HepG2 (cell line): ENCODE measurements at regions not wholly inside any gene's neighbourhood (a gene's known extent, or its start where the extent isn't known, plus 50 kb on each side); places are given as distances from the start of the nearest gene placed in this dataset.

Experiments used
- ATAC-seq: fragments of 200-7000 bp; cut with Tn5 transposase; 3 replicates; pipeline ENCODE4 v1.9.1; 2020; ENCODE audit warnings: mild to moderate bottlenecking, moderate library complexity
- BruUV-seq: library from RNA; stranded (reverse); fragments of 400-500 nt; replicated peaks from 2 replicates; lab custom pipeline; 2021; lab: Mats Ljungman, UMichigan
- CTCF ChIA-PET: fragments of 300-600 bp; formaldehyde crosslinking; extraction: SDS; loops from one replicate; lab custom pipeline; 2021; ENCODE audit warnings: low total read pairs, inconsistent platforms, low intra/inter-chr PET ratio; lab: Yijun Ruan, JAX
- POLR2A ChIA-PET: fragments of 350-600 bp; sonication (Branson Sonifier 250); formaldehyde crosslinking; loops from one replicate; lab custom pipeline; 2020; ENCODE audit warnings: antibody characterized with exemption, inconsistent platforms; lab: Yijun Ruan, JAX
- DNase-seq: peaks from one replicate; pipeline ENCODE4 v3.0.0-alpha.2; 2015; ENCODE audit warnings: low spot score
- FAIRE-seq: peaks from 3 replicates; lab custom pipeline; 2011; peaks lifted over from hg19 to GRCh38; lab: Jason Lieb, UNC
- H2AFZ ChIP-seq: one replicate; pipeline ENCODE4 v1.6.1; 2011; ENCODE audit warnings: low read length, inconsistent platforms
- H3K27ac ChIP-seq: fragments of 300-600 bp; 3 replicates; pipeline ENCODE4 v1.8.0; 2011; ENCODE audit warnings: mixed run types, mild to moderate bottlenecking, mixed read lengths, low read length, inconsistent platforms; ENCODE audit not compliant: insufficient read depth; ENCODE audit errors: extremely low read length
- H3K27me3 ChIP-seq, 2 experiments: fragments of 200-600 bp in 1 of 2; 2 replicates in 1 of 2; 3 replicates in 1 of 2; pipeline versions ENCODE4 v1.6.0 to v1.8.0; 2011; ENCODE audit warnings: low read length in 2 of 2, mild to moderate bottlenecking in 2 of 2, moderate library complexity in 2 of 2, inconsistent platforms in 1 of 2; ENCODE audit not compliant: insufficient read depth in 2 of 2, control insufficient read depth in 1 of 2
- H3K36me3 ChIP-seq, 2 experiments: fragments of 200-600 bp in 1 of 2; replicated peaks in 1 of 2; 2 replicates in 1 of 2; 3 replicates in 1 of 2; pipeline versions ENCODE4 v1.5.1 to v1.8.0; 2011; ENCODE audit warnings: low read length in 2 of 2, inconsistent platforms in 1 of 2; ENCODE audit not compliant: insufficient read depth in 2 of 2, control insufficient read depth in 1 of 2
- H3K4me1 ChIP-seq: 2 replicates; pipeline ENCODE4 v1.5.1; 2012; ENCODE audit warnings: low read length, inconsistent platforms; ENCODE audit not compliant: insufficient read depth
- H3K4me2 ChIP-seq: 2 replicates; pipeline ENCODE4 v1.6.0; 2011; ENCODE audit warnings: low read depth, low read length, inconsistent platforms
- H3K4me3 ChIP-seq, 3 experiments: fragments of 200-600 bp in 1 of 3; sonication (generic), shearing (Covaris generic) in 1 of 3; replicated peaks in 1 of 3; 2 replicates each; pipeline ENCODE4 v1.5.1; 2011 to 2016; ENCODE audit warnings: low read length in 3 of 3, inconsistent platforms in 2 of 3, low read depth in 2 of 3, mild to moderate bottlenecking in 2 of 3, control low read depth in 1 of 3, mixed read lengths in 1 of 3; ENCODE audit not compliant: insufficient read depth in 1 of 3
- H3K79me2 ChIP-seq: one replicate; pipeline ENCODE4 v1.6.1; 2011; ENCODE audit warnings: low read length, inconsistent platforms; ENCODE audit not compliant: insufficient read depth
- H3K9ac ChIP-seq: 2 replicates; pipeline ENCODE4 v1.6.0; 2011; ENCODE audit warnings: mild to moderate bottlenecking, low read depth, low read length, inconsistent platforms; ENCODE audit not compliant: insufficient read depth
- H3K9me3 ChIP-seq: 2 replicates; pipeline ENCODE4 v1.5.1; 2012; ENCODE audit warnings: mild to moderate bottlenecking, low read length
- H4K20me1 ChIP-seq: 2 replicates; pipeline ENCODE4 v1.6.0; 2011; ENCODE audit warnings: inconsistent platforms, mild to moderate bottlenecking, low read length, moderate library complexity; ENCODE audit not compliant: insufficient read depth
- ATF7-NPFF ChIP-seq: sonication (generic); formaldehyde crosslinking; IDR thresholded peaks from 2 replicates; pipeline ENCODE4 v1.8.1; 2023; ENCODE audit warnings: mild to moderate bottlenecking, low read depth, missing genetic modification reagents, moderate library complexity
- ESRRA ChIP-seq: sonication (generic); formaldehyde crosslinking; IDR thresholded peaks from 2 replicates; pipeline ENCODE4 v1.5.1; 2020; ENCODE audit warnings: mild to moderate bottlenecking, low read depth, missing genetic modification reagents
- KLF15 ChIP-seq: sonication (generic); formaldehyde crosslinking; IDR thresholded peaks from 2 replicates; pipeline ENCODE4 v1.8.1; 2023; ENCODE audit warnings: borderline replicate concordance, mild to moderate bottlenecking, inconsistent platforms, missing genetic modification reagents, mixed read lengths
- MAFF ChIP-seq: IDR thresholded peaks from 2 replicates; pipeline ENCODE4 v1.6.1; 2011; ENCODE audit warnings: low read depth, low read length, improper control_type of control experiment
- NFKB2 ChIP-seq: sonication (generic); formaldehyde crosslinking; IDR thresholded peaks from 2 replicates; pipeline ENCODE4 v1.4.0; 2020; ENCODE audit warnings: missing genetic modification reagents, borderline replicate concordance
- PHB2 ChIP-seq: fragments of 450-650 bp; IDR thresholded peaks from 2 replicates; pipeline ENCODE4 v1.6.1; 2018; ENCODE audit not compliant: partially characterized antibody
- RBAK ChIP-seq: sonication (generic); formaldehyde crosslinking; IDR thresholded peaks from 2 replicates; pipeline ENCODE4 v1.5.1; 2020; ENCODE audit warnings: mild to moderate bottlenecking, missing genetic modification reagents
- SP1 ChIP-seq, 2 experiments: fragments of 450-650 bp in 1 of 2; sonication (generic) in 1 of 2; formaldehyde crosslinking in 1 of 2; IDR thresholded peaks; 2 replicates each; pipeline versions ENCODE4 v1.4.0 to v1.6.1; 2016 to 2020; ENCODE audit warnings: missing genetic modification reagents in 1 of 2
- ZFP36L1 ChIP-seq: sonication (generic); formaldehyde crosslinking; IDR thresholded peaks from 2 replicates; pipeline ENCODE4 v1.8.0; 2022; ENCODE audit warnings: mild to moderate bottlenecking, missing genetic modification reagents, moderate library complexity
- ZNF101 ChIP-seq: sonication (generic); formaldehyde crosslinking; IDR thresholded peaks from 2 replicates; pipeline ENCODE4 v1.4.0; 2020; ENCODE audit warnings: mild to moderate bottlenecking, low read depth, missing genetic modification reagents, borderline replicate concordance
- ZNF121 ChIP-seq: sonication (generic); formaldehyde crosslinking; IDR thresholded peaks from 2 replicates; pipeline ENCODE4 v1.5.0; 2020; ENCODE audit warnings: mild to moderate bottlenecking, missing genetic modification reagents
- ZNF326 ChIP-seq: sonication (generic); formaldehyde crosslinking; IDR thresholded peaks from 2 replicates; pipeline ENCODE4 v1.4.0; 2020; ENCODE audit warnings: missing genetic modification reagents, borderline replicate concordance
- ZNF549 ChIP-seq: sonication (generic); formaldehyde crosslinking; IDR thresholded peaks from 2 replicates; pipeline ENCODE4 v1.5.0; 2020; ENCODE audit warnings: missing genetic modification reagents
- ZNF619 ChIP-seq: sonication (generic); formaldehyde crosslinking; IDR thresholded peaks from 2 replicates; pipeline ENCODE4 v1.4.0; 2020; ENCODE audit warnings: mild to moderate bottlenecking, missing genetic modification reagents
- WGBS: methylation state at CpG from one replicate; pipeline ENCODE4 v1.1.6; 2017; ENCODE audit warnings: low lambda C conversion rate; 5-methylcytosine and 5-hydroxymethylcytosine counted together
- in situ Hi-C: cut with HindIII; loops from 2 replicates; pipeline ENCODE4 v1.10.0; 2017; ENCODE audit warnings: low pct_unique_long_range_greater_than_20kb; ENCODE audit not compliant: extremely low pct_ligation_motif_present
- intact Hi-C: fragments of 100-400 bp; cut with micrococcal nuclease; formaldehyde crosslinking; loops from one replicate; pipeline ENCODE4 v1.10.0; 2022; ENCODE audit not compliant: unreplicated experiment
- TF ChIP-seq, protein P1 (sequence below): sonication (generic); formaldehyde crosslinking; IDR thresholded peaks from 2 replicates; pipeline ENCODE4 v1.4.0; 2020; ENCODE audit warnings: missing genetic modification reagents
- TF ChIP-seq, protein P2 (sequence below): sonication (generic); formaldehyde crosslinking; IDR thresholded peaks from 2 replicates; pipeline ENCODE4 v1.4.0; 2020; ENCODE audit warnings: mild to moderate bottlenecking, missing genetic modification reagents, borderline replicate concordance
- TF ChIP-seq, protein P3 (sequence below): IDR thresholded peaks from 2 replicates; pipeline ENCODE4 v1.6.1; 2012; ENCODE audit warnings: inconsistent platforms

DNA sequence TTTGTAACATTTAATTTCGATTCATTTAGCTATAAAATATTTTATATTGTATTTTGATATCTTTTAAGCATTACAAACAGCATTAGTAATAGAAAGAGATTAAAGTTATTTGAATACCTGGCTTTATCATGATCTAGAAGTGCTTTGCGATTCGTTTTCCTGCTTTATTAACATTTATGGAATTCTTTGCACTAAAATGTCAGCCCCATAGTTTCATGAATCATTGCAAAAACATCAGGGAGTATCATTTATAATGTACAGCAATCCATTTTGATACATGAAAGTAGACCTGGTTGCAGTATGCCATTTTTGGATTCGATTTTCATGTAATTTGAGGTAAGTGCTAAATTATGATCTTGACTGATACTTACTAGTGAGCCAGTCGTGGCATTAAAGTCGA lies 108.0 kb upstream of the DPYD start:
- Histone ChIP-seq H3K4me3 (no peak overlapping the region), H2AFZ (no peak overlapping the region), H3K9ac (no peak overlapping the region), H4K20me1 (no peaks in the 10 kb centered on the region), H3K36me3 (no peaks in the 10 kb centered on the region), H3K27me3 (no peaks in the 10 kb centered on the region), H3K27ac (no peak overlapping the region), H3K4me2 (no peak overlapping the region), H3K79me2 (no peaks in the 10 kb centered on the region)
- ATAC-seq, result no peak
- ChIA-PET POLR2A (no interaction called here), CTCF (no interaction called here)
- in situ Hi-C loops, result no loop called here
- WGBS, result 25% methylated on average over 6 of the region's 6 CpGs
- no peak for FAIRE-seq
- no peak for DNase-seq
- intact Hi-C loops, result no loop called here
- no TSS peak for BruUV-seq
- no peak for TF ChIP-seq SP1 (IDR thresholded peaks at IDR 0.05)
- TF ChIP-seq SP1 (CRISPR knock-in tag; IDR thresholded peaks at IDR 0.05), result no peak
- no peak for TF ChIP-seq RBAK
- TF ChIP-seq, protein P1, sequence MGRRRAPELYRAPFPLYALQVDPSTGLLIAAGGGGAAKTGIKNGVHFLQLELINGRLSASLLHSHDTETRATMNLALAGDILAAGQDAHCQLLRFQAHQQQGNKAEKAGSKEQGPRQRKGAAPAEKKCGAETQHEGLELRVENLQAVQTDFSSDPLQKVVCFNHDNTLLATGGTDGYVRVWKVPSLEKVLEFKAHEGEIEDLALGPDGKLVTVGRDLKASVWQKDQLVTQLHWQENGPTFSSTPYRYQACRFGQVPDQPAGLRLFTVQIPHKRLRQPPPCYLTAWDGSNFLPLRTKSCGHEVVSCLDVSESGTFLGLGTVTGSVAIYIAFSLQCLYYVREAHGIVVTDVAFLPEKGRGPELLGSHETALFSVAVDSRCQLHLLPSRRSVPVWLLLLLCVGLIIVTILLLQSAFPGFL (CRISPR knock-in tag), result no peak
- TF ChIP-seq ZNF619 (CRISPR knock-in tag), result no peak
- no peak for TF ChIP-seq ZFP36L1 (CRISPR knock-in tag)
- TF ChIP-seq ZNF121, result no peak
- no peak for TF ChIP-seq MAFF
- no peak for TF ChIP-seq ZNF549 (CRISPR knock-in tag)
- TF ChIP-seq, protein P2, sequence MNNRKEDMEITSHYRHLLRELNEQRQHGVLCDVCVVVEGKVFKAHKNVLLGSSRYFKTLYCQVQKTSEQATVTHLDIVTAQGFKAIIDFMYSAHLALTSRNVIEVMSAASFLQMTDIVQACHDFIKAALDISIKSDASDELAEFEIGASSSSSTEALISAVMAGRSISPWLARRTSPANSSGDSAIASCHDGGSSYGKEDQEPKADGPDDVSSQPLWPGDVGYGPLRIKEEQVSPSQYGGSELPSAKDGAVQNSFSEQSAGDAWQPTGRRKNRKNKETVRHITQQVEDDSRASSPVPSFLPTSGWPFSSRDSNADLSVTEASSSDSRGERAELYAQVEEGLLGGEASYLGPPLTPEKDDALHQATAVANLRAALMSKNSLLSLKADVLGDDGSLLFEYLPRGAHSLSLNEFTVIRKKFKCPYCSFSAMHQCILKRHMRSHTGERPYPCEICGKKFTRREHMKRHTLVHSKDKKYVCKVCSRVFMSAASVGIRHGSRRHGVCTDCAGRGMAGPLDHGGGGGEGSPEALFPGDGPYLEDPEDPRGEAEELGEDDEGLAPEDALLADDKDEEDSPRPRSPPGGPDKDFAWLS, result no peak
- no peak for TF ChIP-seq ZNF326
- no peak for TF ChIP-seq KLF15
- no peak for TF ChIP-seq ATF7-NPFF (CRISPR knock-in tag)
- no peak for TF ChIP-seq NFKB2
- TF ChIP-seq, protein P3, sequence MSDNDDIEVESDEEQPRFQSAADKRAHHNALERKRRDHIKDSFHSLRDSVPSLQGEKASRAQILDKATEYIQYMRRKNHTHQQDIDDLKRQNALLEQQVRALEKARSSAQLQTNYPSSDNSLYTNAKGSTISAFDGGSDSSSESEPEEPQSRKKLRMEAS, result no peak
- no peak for TF ChIP-seq ZNF101 (CRISPR knock-in tag)
- no peak for TF ChIP-seq PHB2
- TF ChIP-seq ESRRA (CRISPR knock-in tag), result no peak
- TF ChIP-seq, all 625 proteins: peak for 0
- no peaks in the 10 kb centered on the region for H3K4me1 ChIP-seq
- no peaks in the 10 kb centered on the region for H3K9me3 ChIP-seq
